LoVo (cell line): ENCODE measurements at regions not wholly inside any gene's neighbourhood (a gene's known extent, or its start where the extent isn't known, plus 50 kb on each side); places are given as distances from the start of the nearest gene placed in this dataset.
"Not testable (repeated sequence)": the region's sequence is repeated elsewhere in the genome, so short reads cannot be mapped to it uniquely, and the experiment has no call there.

Source experiments
- DNase-seq: peaks from one replicate; pipeline ENCODE4 v3.0.0-alpha.2; 2016; ENCODE audit warnings: low spot score

GRCh38 chrX:848386-848785 lies 217.8 kb downstream of the SHOX start:
- no peak for DNase-seq

GRCh38 chrX:843306-843705 lies 212.7 kb downstream of the SHOX start:
- no peak for DNase-seq

DNA sequence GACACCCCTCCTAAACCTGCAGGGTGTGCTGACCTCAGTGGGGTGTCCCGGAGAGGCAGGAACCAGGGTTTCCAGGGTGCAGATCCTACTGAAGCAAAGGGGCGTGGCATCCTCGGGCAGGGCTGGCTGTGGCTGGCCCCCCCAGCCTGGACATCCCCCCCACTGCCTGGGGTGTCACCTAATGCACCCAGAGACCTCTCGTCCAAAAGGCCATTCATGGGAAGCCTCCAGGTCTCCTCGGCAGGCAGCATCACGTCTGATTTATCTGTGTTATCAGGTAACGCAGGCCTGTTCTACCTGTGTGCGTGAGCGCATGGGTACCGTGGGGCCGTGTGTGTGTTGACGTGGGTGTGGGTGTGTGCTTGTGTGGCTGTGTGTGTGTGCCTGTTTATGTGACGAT lies 210.0 kb downstream of the SHOX start:
- no peak for DNase-seq

GRCh38 chrX:838666-839065 lies 208.1 kb downstream of the SHOX start:
- not testable (repeated sequence) for DNase-seq

DNA sequence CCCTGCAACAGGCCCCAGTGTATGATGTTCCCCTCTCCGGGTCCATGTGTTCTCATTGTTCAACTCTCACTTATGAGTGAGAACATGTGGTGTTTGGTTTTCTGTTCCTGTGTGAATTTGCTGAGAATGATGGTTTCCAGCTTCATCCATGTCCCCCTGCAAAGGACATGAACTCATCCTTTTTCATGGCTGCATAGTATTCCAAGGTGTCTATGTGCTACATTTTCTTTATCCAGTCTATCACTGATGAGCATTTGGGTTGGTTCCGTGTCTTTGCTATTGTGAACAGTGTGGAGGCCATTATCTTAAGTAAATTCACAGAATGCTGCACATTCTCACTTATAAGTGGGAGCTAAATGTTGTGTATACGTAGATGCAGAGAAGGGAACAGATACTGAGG lies 205.3 kb downstream of the SHOX start:
- DNase-seq: not testable (repeated sequence)

DNA sequence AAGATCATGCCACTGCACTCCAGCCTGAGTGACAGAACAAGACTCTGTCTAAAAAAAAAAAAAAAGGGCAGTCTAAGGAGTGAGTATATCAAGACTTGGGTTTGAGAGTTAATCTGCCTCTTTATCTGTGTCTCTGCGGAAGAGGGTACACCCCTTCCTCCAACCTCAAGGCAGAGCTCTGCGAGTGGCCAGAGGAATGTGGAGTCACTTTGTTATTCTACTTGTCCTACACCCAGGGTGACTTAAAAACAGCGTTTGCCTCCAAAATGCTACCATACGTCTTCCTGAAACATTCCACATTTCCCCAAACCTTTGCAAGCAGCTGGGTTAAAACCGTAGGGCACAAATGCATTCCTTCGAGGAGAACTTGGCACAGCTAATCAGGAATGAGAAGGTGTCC lies 199.9 kb downstream of the SHOX start:
- no peak for DNase-seq

DNA sequence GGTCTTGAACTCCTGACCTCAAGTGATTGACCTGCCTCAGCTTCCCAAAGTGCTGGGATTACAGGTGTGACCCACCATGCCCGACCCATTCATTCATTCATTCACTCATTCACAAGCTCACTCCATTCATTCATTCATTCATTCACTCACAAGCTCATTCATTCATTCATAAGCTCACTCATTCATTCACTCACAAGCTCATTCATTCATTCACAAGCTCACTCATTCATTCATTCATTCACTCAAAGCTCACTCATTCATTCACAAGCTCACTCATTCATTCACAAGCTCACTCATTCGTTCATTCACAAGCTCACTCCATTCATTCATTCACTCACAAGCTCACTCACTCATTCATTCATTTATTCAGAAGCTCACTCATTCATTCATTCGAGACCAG lies 198.6 kb downstream of the SHOX start:
- no peak for DNase-seq

- DNase-seq: no peak
Measured at GRCh38 chrX:828411-828959, 197.9 kb downstream of the SHOX start.

DNA sequence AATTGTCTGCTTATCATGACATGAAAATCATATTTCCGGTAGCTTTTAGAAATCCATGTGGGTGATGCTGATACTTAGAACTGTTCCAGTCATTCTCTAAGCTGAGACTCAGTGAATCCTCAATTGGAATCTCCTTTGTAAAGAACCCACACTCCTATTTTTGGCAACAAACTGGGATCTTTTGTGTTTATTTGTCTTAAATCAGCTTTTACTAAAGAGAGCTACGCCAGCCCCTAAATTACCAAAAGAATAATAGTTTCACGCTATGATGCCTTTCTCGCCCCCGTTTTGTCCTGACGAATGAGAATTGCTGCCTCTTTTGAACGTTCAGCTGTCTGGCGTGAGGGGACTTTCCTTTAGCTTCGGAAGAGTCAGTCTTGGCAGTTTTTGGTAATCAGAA lies 195.9 kb downstream of the SHOX start:
- DNase-seq: no peak

GRCh38 chrX:825991-826390 lies 195.4 kb downstream of the SHOX start:
- DNase-seq: no peak

GRCh38 chrX:823073-823472 lies 192.5 kb downstream of the SHOX start:
- not testable (repeated sequence) for DNase-seq

DNA sequence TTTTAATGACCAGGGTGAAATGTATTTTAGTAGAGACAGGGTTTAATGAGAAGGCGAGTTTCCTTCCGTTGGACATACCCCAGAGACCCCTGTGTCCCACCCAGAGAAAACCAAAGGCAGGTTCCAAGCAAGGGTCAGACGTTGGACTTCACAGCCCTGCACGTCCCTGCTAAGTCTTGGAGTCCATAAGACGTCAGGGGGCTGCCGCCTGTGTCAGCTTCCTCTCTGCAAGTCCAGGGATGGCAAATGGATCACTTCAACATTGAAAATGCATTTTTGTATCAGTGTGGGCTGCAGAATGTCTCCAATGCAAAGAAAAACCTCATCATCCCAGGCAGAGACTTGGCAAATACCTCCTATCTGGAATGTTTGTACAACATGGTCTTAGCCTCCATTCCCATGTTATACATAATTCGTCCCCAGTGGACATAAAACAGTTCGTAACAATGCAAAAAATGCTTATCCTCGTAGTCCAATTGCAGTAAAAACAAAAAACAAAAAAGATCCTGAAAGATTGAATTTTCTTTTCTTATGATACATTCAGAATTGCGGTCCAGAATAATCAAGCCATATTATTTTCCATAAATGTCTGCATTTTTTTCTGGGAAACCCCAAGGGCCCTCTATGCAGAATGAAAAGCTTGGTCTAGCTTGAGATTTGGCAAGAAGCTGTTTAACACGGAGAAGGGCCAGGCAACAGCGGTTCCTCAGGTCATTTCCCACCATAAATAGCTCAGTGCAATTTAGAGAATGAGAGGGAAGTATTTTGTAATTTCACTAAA lies 190.9 kb downstream of the SHOX start:
- no peak for DNase-seq

- DNase-seq: no peak
Measured at GRCh38 chrX:819684-820083, 189.1 kb downstream of the SHOX start.

DNA sequence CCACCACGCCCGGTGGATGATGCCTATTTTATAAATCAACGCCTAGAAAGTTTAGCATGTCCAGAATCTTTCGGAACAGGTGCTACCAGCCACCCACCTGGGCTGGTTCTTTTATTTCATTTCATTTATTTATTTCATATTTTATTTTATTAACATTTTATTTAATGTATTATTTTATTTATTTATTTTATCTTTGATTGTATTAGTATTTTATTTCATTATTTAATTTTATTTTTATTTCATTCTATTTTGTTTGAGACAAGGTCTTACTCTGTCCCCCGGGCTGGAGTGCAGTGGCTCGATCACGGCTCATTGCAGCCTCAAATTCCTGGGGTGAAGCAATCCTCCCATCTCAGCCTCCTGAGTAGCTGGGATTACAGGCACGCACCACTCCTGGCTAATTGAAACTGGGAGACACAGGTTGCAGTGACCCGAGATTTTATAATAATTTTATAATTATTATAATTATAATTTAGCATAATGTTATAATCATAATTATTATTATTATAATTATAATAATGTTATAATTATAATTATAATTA lies 187.2 kb downstream of the SHOX start:
- no peak for DNase-seq

DNA sequence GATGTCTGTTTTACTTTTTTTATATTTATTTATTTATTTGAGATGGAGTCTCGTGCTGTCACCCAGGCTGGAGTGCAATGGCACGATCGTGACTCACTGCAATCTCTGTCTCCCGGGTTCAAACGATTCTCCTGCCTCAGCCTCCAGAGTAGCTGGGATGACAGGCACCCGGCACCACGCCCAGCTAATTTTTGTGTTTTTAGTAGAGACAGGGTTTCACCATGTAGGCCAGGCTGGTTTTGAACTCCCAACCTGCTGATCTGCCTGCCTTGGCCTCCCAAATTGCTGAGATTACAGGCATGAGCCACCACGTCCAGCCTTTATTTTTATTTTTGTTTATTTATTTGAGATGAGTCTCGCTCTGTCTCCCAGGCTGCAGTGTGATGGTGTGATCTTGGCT lies 186.6 kb downstream of the SHOX start:
- not testable (repeated sequence) for DNase-seq

- no peak for DNase-seq
Measured at GRCh38 chrX:816411-816810, 185.8 kb downstream of the SHOX start.

GRCh38 chrX:810186-810585 lies 179.6 kb downstream of the SHOX start:
- DNase-seq: no peak

DNA sequence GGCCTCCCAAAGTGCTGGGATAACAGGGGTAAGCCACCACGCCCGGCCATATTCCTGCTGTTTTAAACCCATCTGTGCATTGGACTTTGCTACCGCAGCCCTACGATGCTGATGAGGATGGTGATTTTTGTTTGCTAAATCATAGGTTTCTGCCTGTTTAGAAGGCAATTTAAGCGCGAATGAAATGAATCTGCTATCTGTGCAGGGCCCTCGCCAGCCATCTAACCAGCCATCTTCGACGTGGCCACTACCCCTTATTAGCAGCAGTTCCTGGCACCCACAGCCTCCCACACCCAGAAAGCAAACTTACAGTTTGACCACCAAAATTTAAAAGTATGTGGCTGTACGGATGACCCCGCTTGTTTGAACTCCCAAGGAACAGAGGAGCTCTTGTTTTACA lies 178.5 kb downstream of the SHOX start:
- DNase-seq: no peak

DNA sequence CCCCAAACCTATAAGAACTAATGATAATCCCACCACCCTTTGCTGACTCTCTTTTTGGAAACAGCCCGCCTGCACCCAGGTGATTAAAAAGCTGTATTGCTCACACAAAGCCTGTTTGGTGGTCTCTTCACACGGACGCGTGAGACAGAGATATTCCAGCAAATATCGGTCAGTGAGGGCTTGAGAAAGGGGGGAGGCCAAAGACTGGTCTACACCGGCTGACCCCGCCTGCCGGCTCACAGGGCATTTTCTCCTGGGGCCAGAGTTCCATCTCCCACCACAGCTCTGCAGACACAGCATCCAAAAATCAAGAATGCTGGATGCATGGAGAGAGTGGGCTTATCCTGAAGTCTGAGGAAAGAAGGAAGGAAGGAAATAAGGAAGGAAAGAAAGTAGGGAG lies 176.0 kb downstream of the SHOX start:
- no peak for DNase-seq

DNA sequence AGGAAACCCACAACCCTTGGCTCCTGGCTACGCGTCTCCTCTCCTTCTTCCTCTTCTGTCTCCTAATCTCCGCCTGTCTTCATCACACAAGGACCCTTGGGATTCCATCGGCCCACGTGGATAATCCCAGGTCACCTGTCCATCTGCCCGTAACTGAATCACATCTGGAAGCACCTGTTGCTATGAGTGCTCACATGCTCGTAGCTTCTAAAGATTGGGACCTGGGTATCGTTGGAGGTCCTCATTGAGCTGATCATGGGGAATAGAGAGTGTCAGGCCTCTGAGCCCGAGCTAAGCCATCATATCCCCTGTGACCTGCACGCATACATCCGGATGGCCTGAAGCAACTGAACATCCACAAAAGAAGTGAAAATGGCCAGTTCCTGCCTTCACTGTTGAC lies 175.4 kb downstream of the SHOX start:
- DNase-seq: no peak

- no peak for DNase-seq
Measured at GRCh38 chrX:805103-805670, 174.6 kb downstream of the SHOX start.

DNA sequence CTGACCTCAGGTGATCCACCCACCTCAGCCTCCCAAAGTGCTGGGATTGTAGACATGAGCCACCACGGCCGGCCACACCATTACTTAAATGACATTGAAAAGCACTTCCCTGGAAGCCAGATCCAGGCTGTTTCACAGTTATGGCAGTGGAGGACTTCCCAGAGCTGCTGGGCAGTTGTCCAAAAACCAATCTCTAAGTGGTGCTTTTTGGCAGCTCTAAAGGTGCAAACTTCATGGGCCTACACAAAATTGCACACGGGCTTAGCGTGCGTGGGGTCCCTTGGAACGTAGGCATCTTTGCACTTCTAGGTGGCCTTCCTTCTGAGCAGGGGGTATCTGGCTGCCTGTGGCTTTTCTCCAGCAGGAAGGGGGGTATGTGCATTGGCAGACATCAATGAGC lies 172.3 kb downstream of the SHOX start:
- DNase-seq: no peak

GRCh38 chrX:799808-800207 lies 169.2 kb downstream of the SHOX start:
- no peak for DNase-seq

- no peak for DNase-seq
Measured at GRCh38 chrX:794311-794710, 163.7 kb downstream of the SHOX start.
